Left kidney (tissue), 1 donor: ENCODE measurements at regions not wholly inside any gene's neighbourhood (a gene's known extent, or its start where the extent isn't known, plus 50 kb on each side); places are given as distances from the start of the nearest gene placed in this dataset.
"Not testable (repeated sequence)": the region's sequence is repeated elsewhere in the genome, so short reads cannot be mapped to it uniquely, and the experiment has no call there.

Experiments
- DNase-seq: peaks from one replicate; pipeline ENCODE4 v3.0.0-alpha.2; 2013

- DNase-seq: no peak
Observed at GRCh38 chr21:35521852-35522505, 472.9 kb upstream of the RUNX1 start.

GRCh38 chr21:35521293-35521692 lies 472.2 kb upstream of the RUNX1 start:
- DNase-seq: no peak

- DNase-seq: no peak
Observed at GRCh38 chr21:35520856-35521255, 471.8 kb upstream of the RUNX1 start.

GRCh38 chr21:35520302-35520701 lies 471.2 kb upstream of the RUNX1 start:
- DNase-seq: no peak

- DNase-seq: no peak
Observed at GRCh38 chr21:35517865-35518264, 468.8 kb upstream of the RUNX1 start.

GRCh38 chr21:35516292-35516691 lies 467.2 kb upstream of the RUNX1 start:
- DNase-seq: not testable (repeated sequence)

- DNase-seq: no peak
Observed at GRCh38 chr21:35512346-35512745, 463.2 kb upstream of the RUNX1 start.

GRCh38 chr21:35511696-35512162 lies 462.6 kb upstream of the RUNX1 start:
- DNase-seq: no peak

- DNase-seq: no peak
Observed at GRCh38 chr21:35510957-35511695, 462.0 kb upstream of the RUNX1 start.

- DNase-seq: no peak
Observed at GRCh38 chr21:35510294-35510693, 461.2 kb upstream of the RUNX1 start.

GRCh38 chr21:35509001-35509704 lies 460.1 kb upstream of the RUNX1 start:
- DNase-seq: no peak

- DNase-seq: no peak
Observed at GRCh38 chr21:35508139-35508888, 459.2 kb upstream of the RUNX1 start.

- DNase-seq: no peak
Observed at GRCh38 chr21:35507181-35507759, 458.2 kb upstream of the RUNX1 start.

- DNase-seq: no peak
Observed at GRCh38 chr21:35506771-35507170, 457.7 kb upstream of the RUNX1 start.

GRCh38 chr21:35506352-35506751 lies 457.2 kb upstream of the RUNX1 start:
- DNase-seq: no peak

GRCh38 chr21:35504951-35505466 lies 455.9 kb upstream of the RUNX1 start:
- no peak for DNase-seq

GRCh38 chr21:35504277-35504676 lies 455.2 kb upstream of the RUNX1 start:
- no peak for DNase-seq

- no peak for DNase-seq
Observed at GRCh38 chr21:35503671-35504070, 454.6 kb upstream of the RUNX1 start.

GRCh38 chr21:35502821-35503220 lies 453.7 kb upstream of the RUNX1 start:
- no peak for DNase-seq

- DNase-seq: not testable (repeated sequence)
Observed at GRCh38 chr21:35497522-35497921, 448.4 kb upstream of the RUNX1 start.

- DNase-seq: no peak
Observed at GRCh38 chr21:35491920-35492678, 443.0 kb upstream of the RUNX1 start.
